SK-N-SH (cell line): ENCODE measurements at regions not wholly inside any gene's neighbourhood (a gene's known extent, or its start where the extent isn't known, plus 50 kb on each side); places are given as distances from the start of the nearest gene placed in this dataset.

Source experiments
- CTCF ChIA-PET: fragments of 300-600, 350-600 bp; formaldehyde crosslinking; extraction: SDS; loops from one replicate; lab custom pipeline; 2021; lab: Yijun Ruan, JAX
- POLR2A ChIA-PET: fragments of 350-600 bp; sonication (Branson Sonifier 250); formaldehyde crosslinking; extraction: SDS; loops from one replicate; lab custom pipeline; 2020; ENCODE audit warnings: antibody characterized with exemption, inconsistent platforms; lab: Yijun Ruan, JAX
- DNase-seq: peaks from one replicate; pipeline ENCODE4 v3.0.0; 2012
- H2AFZ ChIP-seq: fragments of 200-600 bp; sonication (generic); 2 replicates; pipeline ENCODE4 v1.8.1; 2016; ENCODE audit warnings: antibody characterized with exemption, mild to moderate bottlenecking, low read depth
- H3F3A ChIP-seq: fragments of 200-600 bp; sonication (generic); replicated peaks from 2 replicates; pipeline ENCODE3; 2016; ENCODE audit warnings: antibody characterized with exemption, mild to moderate bottlenecking; ENCODE audit not compliant: insufficient read depth
- H3K27ac ChIP-seq, 2 experiments: fragments of 200-500 bp in 1 of 2; fragments of 200-600 bp in 1 of 2; sonication (Bioruptor generic) in 1 of 2; sonication (generic), shearing (Covaris generic) in 1 of 2; 2 replicates each; pipeline versions ENCODE4 v1.5.1 to v1.6.1; 2014 to 2016; ENCODE audit warnings: low read depth in 2 of 2, inconsistent platforms in 1 of 2, low read length in 1 of 2, mild to moderate bottlenecking in 1 of 2, mixed read lengths in 1 of 2
- H3K27me3 ChIP-seq: fragments of 200-600 bp; sonication (generic), shearing (Covaris generic); 2 replicates; pipeline ENCODE4 v1.6.1; 2016; ENCODE audit warnings: mixed run types; ENCODE audit not compliant: insufficient read depth
- H3K36me3 ChIP-seq, 2 experiments: fragments of 200-500 bp in 1 of 2; fragments of 200-600 bp in 1 of 2; sonication (Bioruptor generic) in 1 of 2; sonication (generic) in 1 of 2; replicated peaks in 1 of 2; 2 replicates each; pipeline versions ENCODE3 to v1.5.1; 2014 to 2016; ENCODE audit warnings: low read length in 1 of 2, mild to moderate bottlenecking in 1 of 2; ENCODE audit not compliant: insufficient read depth in 2 of 2, control insufficient read depth in 1 of 2
- H3K4me1 ChIP-seq, 2 experiments: fragments of 200-500 bp in 1 of 2; fragments of 200-600 bp in 1 of 2; sonication (Bioruptor generic) in 1 of 2; sonication (generic), shearing (Covaris generic) in 1 of 2; 2 replicates each; pipeline versions ENCODE4 v1.5.1 to v1.6.1; 2014 to 2016; ENCODE audit warnings: low read depth in 1 of 2, low read length in 1 of 2, mixed run types in 1 of 2; ENCODE audit not compliant: insufficient read depth in 2 of 2, control insufficient read depth in 1 of 2
- H3K4me2 ChIP-seq: fragments of 200-600 bp; sonication (generic), shearing (Covaris generic); 2 replicates; pipeline ENCODE4 v1.6.1; 2017; ENCODE audit warnings: mixed run types
- H3K4me3 ChIP-seq, 2 experiments: fragments of 200-500 bp in 1 of 2; fragments of 200-600 bp in 1 of 2; sonication (Bioruptor generic) in 1 of 2; sonication (generic), shearing (Covaris generic) in 1 of 2; 2 replicates each; pipeline versions ENCODE4 v1.5.1 to v1.8.1; 2014 to 2016; ENCODE audit warnings: low read depth in 2 of 2, inconsistent platforms in 1 of 2, low read length in 1 of 2, mild to moderate bottlenecking in 1 of 2, mixed read lengths in 1 of 2, moderate library complexity in 1 of 2
- H3K79me2 ChIP-seq: fragments of 200-600 bp; sonication (generic); 2 replicates; pipeline ENCODE4 v1.8.1; 2017; ENCODE audit warnings: mild to moderate bottlenecking; ENCODE audit not compliant: insufficient read depth
- H3K9ac ChIP-seq: fragments of 200-600 bp; sonication (generic); 2 replicates; pipeline ENCODE4 v1.6.1; 2017; ENCODE audit warnings: mixed run types
- H3K9me2 ChIP-seq: fragments of 200-600 bp; sonication (generic); 2 replicates; pipeline ENCODE4 v1.6.1; 2017; ENCODE audit warnings: mixed run types
- H3K9me3 ChIP-seq: fragments of 200-600 bp; sonication (generic); 2 replicates; pipeline ENCODE4 v1.6.1; 2017; ENCODE audit warnings: mixed run types, mild to moderate bottlenecking, moderate library complexity
- H4K20me1 ChIP-seq: fragments of 200-600 bp; sonication (generic); 2 replicates; pipeline ENCODE4 v1.6.1; 2017; ENCODE audit warnings: mild to moderate bottlenecking, mixed run types; ENCODE audit not compliant: insufficient read depth
- CHD2 ChIP-seq: fragments of 150-350 bp; IDR thresholded peaks from 2 replicates; pipeline ENCODE4 v1.6.1; 2018; ENCODE audit warnings: low read length; ENCODE audit not compliant: partially characterized antibody
- EP300 ChIP-seq, 2 experiments: IDR thresholded peaks; 2 replicates each; pipeline versions ENCODE4 v1.4.0 to v1.6.1; 2012; ENCODE audit warnings: borderline replicate concordance in 1 of 2, low read depth in 1 of 2, low read length in 1 of 2
- FOXJ3 ChIP-seq: sonication (generic); formaldehyde crosslinking; IDR thresholded peaks from 2 replicates; pipeline ENCODE4 v1.5.1; 2020; ENCODE audit warnings: mild to moderate bottlenecking, missing genetic modification reagents
- FOXM1 ChIP-seq: IDR thresholded peaks from 2 replicates; pipeline ENCODE4 v1.4.0; 2012; ENCODE audit warnings: low read depth, mild to moderate bottlenecking
- GABPA ChIP-seq: IDR thresholded peaks from 2 replicates; pipeline ENCODE4 v1.4.0; 2012; ENCODE audit warnings: low read depth, mild to moderate bottlenecking
- GATA2 ChIP-seq: sonication (generic); formaldehyde crosslinking; IDR thresholded peaks from 2 replicates; pipeline ENCODE4 v1.5.0; 2020; ENCODE audit warnings: mild to moderate bottlenecking, missing genetic modification reagents
- IRF3 ChIP-seq: fragments of 150-350 bp; IDR thresholded peaks from 2 replicates; pipeline ENCODE4 v1.6.1; 2016; ENCODE audit warnings: mild to moderate bottlenecking, low read depth, low read length
- MEF2A ChIP-seq: IDR thresholded peaks from 2 replicates; pipeline ENCODE4 v1.4.0; 2012; ENCODE audit warnings: low read depth, borderline replicate concordance
- NFIC ChIP-seq: IDR thresholded peaks from 2 replicates; pipeline ENCODE4 v1.4.0; 2012; ENCODE audit warnings: borderline replicate concordance
- PBX3 ChIP-seq: IDR thresholded peaks from 2 replicates; pipeline ENCODE4; 2012
- POLR2AphosphoS5 ChIP-seq: IDR thresholded peaks from 2 replicates; pipeline ENCODE4 v1.6.1; 2012; ENCODE audit warnings: low read depth, low read length
- RCOR1 ChIP-seq: fragments of 150-350 bp; IDR thresholded peaks from 2 replicates; pipeline ENCODE4 v1.6.1; 2017; ENCODE audit warnings: antibody characterized with exemption, low read length
- RFX5 ChIP-seq: IDR thresholded peaks from 2 replicates; pipeline ENCODE4 v1.6.1; 2012; ENCODE audit warnings: mild to moderate bottlenecking, improper control_type of control experiment, low read length
- SMC3 ChIP-seq: IDR thresholded peaks from 2 replicates; pipeline ENCODE4 v1.6.1; 2012; ENCODE audit warnings: low read depth, low read length, improper control_type of control experiment
- TAF1 ChIP-seq: IDR thresholded peaks from 2 replicates; pipeline ENCODE4 v1.6.1; 2012; ENCODE audit warnings: low read depth, mild to moderate bottlenecking, low read length, moderate library complexity, borderline replicate concordance
- TCF12 ChIP-seq: IDR thresholded peaks from 2 replicates; pipeline ENCODE4 v1.4.0; 2012
- TEAD4 ChIP-seq: IDR thresholded peaks from 2 replicates; pipeline ENCODE4 v1.4.0; 2012; ENCODE audit warnings: mild to moderate bottlenecking, borderline replicate concordance; ENCODE audit not compliant: insufficient read depth
- YY1 ChIP-seq: IDR thresholded peaks from 2 replicates; pipeline ENCODE4 v1.4.0; 2012; ENCODE audit warnings: low read depth, mild to moderate bottlenecking
- ZBTB33 ChIP-seq: IDR thresholded peaks from 2 replicates; pipeline ENCODE4 v1.4.0; 2012; ENCODE audit warnings: low read depth, borderline replicate concordance
- WGBS: methylation state at CpG from one replicate; pipeline ENCODE4 v1.1.6; 2017; ENCODE audit warnings: low lambda C conversion rate; 5-methylcytosine and 5-hydroxymethylcytosine counted together

GRCh38 chr10:37467246-37467645, 341.8 kb downstream of the ANKRD30A start:
- Histone ChIP-seq H3K27ac (no peak overlapping the region), H2AFZ (no peak overlapping the region), H3K27me3 (no peaks in the 10 kb centered on the region; the same call in 1 of the 2 replicates), H3K9me3 (no peaks in the 10 kb centered on the region), H3F3A (no peaks in the 10 kb centered on the region), H3K36me3 (no peaks in the 10 kb centered on the region), H3K9ac (no peak overlapping the region), H3K9me2 (no peaks in the 10 kb centered on the region), H3K4me1 (no peaks in the 10 kb centered on the region), H3K4me2 (no peak overlapping the region), H3K79me2 (no peaks in the 10 kb centered on the region), H3K4me3 (no peak overlapping the region), H4K20me1 (no peaks in the 10 kb centered on the region)
- TF ChIP-seq EP300 (IDR thresholded peaks at IDR 0.05; ENCODE audit: borderline replicate concordance in 1 of 2, low read depth in 1 of 2, low read length in 1 of 2) (no peak), CHD2 (no peak), SMC3 (no peak), FOXM1 (no peak), TAF1 (no peak), YY1 (no peak), PBX3 (no peak), ZBTB33 (no peak), TCF12 (no peak), GABPA (no peak), RCOR1 (no peak), GATA2 (no peak), POLR2AphosphoS5 (no peak), FOXJ3 (CRISPR knock-in tag) (no peak), IRF3 (no peak), MEF2A (no peak), RFX5 (no peak), TEAD4 (no peak), NFIC (no peak)
- no peak for DNase-seq
- 10% methylated on average over 4 of the region's 5 CpGs for WGBS
- CTCF ChIA-PET: no interaction called here
- POLR2A ChIA-PET: no interaction called here
